ENCODE measurements at regions not wholly inside any gene's neighbourhood (a gene's known extent, or its start where the extent isn't known, plus 50 kb on each side); places are given as distances from the start of the nearest gene placed in this dataset.

- H3K9ac ChIP-seq (ENCODE audit: low read depth in 1 of 2, low read length in 2 of 2) = no peak overlapping the region
- peaks cover 0 to 4% (median 0%) of the 10 kb centered on the region in 4 donors for H3K4me1 ChIP-seq (ENCODE audit: control insufficient read depth in 4 of 4, insufficient read depth in 4 of 4, low read length in 3 of 4)
- H3K27me3 ChIP-seq (ENCODE audit: control insufficient read depth in 4 of 4, insufficient read depth in 4 of 4, low read length in 3 of 4) = no peaks in the 10 kb centered on the region
- no peaks in the 10 kb centered on the region for H3K9me3 ChIP-seq (ENCODE audit: control insufficient read depth in 4 of 4, low read length in 3 of 4)
- no peak for DNase-seq (ENCODE audit: low spot score)
- H3K27ac ChIP-seq (ENCODE audit: low read depth in 1 of 2, low read length in 2 of 2) = no peak overlapping the region
- H3K4me3 ChIP-seq (ENCODE audit: low read depth in 1 of 3, low read length in 3 of 3) = no peak overlapping the region
- TF ChIP-seq EGR1 (IDR thresholded peaks at IDR 0.05; ENCODE audit: low read depth in 2 of 2) (no peak), HNF4G (IDR thresholded peaks at IDR 0.05) (no peak), ATF3 (IDR thresholded peaks at IDR 0.05) (no peak), MAX (IDR thresholded peaks at IDR 0.05) (no peak), SP1 (IDR thresholded peaks at IDR 0.05) (no peak), NR2F2 (IDR thresholded peaks at IDR 0.05) (no peak), JUND (IDR thresholded peaks at IDR 0.05) (no peak), GABPA (IDR thresholded peaks at IDR 0.05 in 1 of 2, conservative IDR thresholded peaks at IDR 0.05 in 1 of 2) (no peak), HNF4A (conservative IDR thresholded peaks at IDR 0.05) (no peak), REST (IDR thresholded peaks at IDR 0.05) (no peak), RAD21 (IDR thresholded peaks at IDR 0.05) (no peak), FOXA1 (IDR thresholded peaks at IDR 0.05) (no peak), TAF1 (conservative IDR thresholded peaks at IDR 0.05) (no peak), YY1 (IDR thresholded peaks at IDR 0.05) (no peak), CTCF (IDR thresholded peaks at IDR 0.05; ENCODE audit: low read depth, low read length, missing input control) (no peak)
- H3K36me3 ChIP-seq (ENCODE audit: control insufficient read depth in 4 of 4, insufficient read depth in 3 of 4, low read depth in 1 of 4, low read length in 3 of 4) = no peaks in the 10 kb centered on the region
These were observed 239.9 kb upstream of the NAALADL2 start for GRCh38 chr3:174619239-174619638.

GRCh38 chr3:174620138-174620537 is 239.0 kb upstream of the NAALADL2 start:
- H3K9ac ChIP-seq (ENCODE audit: low read depth in 1 of 2, low read length in 2 of 2) = no peak overlapping the region
- TF ChIP-seq CTCF (IDR thresholded peaks at IDR 0.05; ENCODE audit: low read depth, low read length, missing input control) = peak; percentile 26
- no peak for TF ChIP-seq FOXA1 (IDR thresholded peaks at IDR 0.05)
- no peak for TF ChIP-seq FOXA2 (IDR thresholded peaks at IDR 0.05)
- TF ChIP-seq SP1 (IDR thresholded peaks at IDR 0.05) = no peak
- TF ChIP-seq ZBTB33 (IDR thresholded peaks at IDR 0.05) = no peak
- TF ChIP-seq GABPA (IDR thresholded peaks at IDR 0.05 in 1 of 2, conservative IDR thresholded peaks at IDR 0.05 in 1 of 2) = no peak
- no peak for TF ChIP-seq YY1 (IDR thresholded peaks at IDR 0.05)
- no peak for TF ChIP-seq MAX (IDR thresholded peaks at IDR 0.05)
- no peak for TF ChIP-seq ATF3 (IDR thresholded peaks at IDR 0.05)
- TF ChIP-seq TAF1 (conservative IDR thresholded peaks at IDR 0.05) = no peak
- no peak for TF ChIP-seq HNF4G (IDR thresholded peaks at IDR 0.05)
- TF ChIP-seq RAD21 (IDR thresholded peaks at IDR 0.05) = peak; percentile 68 to 70
- H3K4me3 ChIP-seq (ENCODE audit: low read depth in 1 of 3, low read length in 3 of 3) = no peak overlapping the region
- peaks cover 0 to 4% (median 0%) of the 10 kb centered on the region in 4 donors for H3K4me1 ChIP-seq (ENCODE audit: control insufficient read depth in 4 of 4, insufficient read depth in 4 of 4, low read length in 3 of 4)
- WGBS = 24% methylated on average over 2 of the region's 2 CpGs
- no peak for DNase-seq (ENCODE audit: low spot score)
- H3K36me3 ChIP-seq (ENCODE audit: control insufficient read depth in 4 of 4, insufficient read depth in 3 of 4, low read depth in 1 of 4, low read length in 3 of 4) = no peaks in the 10 kb centered on the region
- H3K27me3 ChIP-seq (ENCODE audit: control insufficient read depth in 4 of 4, insufficient read depth in 4 of 4, low read length in 3 of 4) = no peaks in the 10 kb centered on the region
- no peaks in the 10 kb centered on the region for H3K9me3 ChIP-seq (ENCODE audit: control insufficient read depth in 4 of 4, low read length in 3 of 4)
- no peak overlapping the region for H3K27ac ChIP-seq (ENCODE audit: low read depth in 1 of 2, low read length in 2 of 2)
